ENCODE measurements at regions not wholly inside any gene's neighbourhood (a gene's known extent, or its start where the extent isn't known, plus 50 kb on each side); places are given as distances from the start of the nearest gene placed in this dataset.
A peak's percentile ranks its signal among the peaks of the same experiment; 100 is the strongest.

DNA sequence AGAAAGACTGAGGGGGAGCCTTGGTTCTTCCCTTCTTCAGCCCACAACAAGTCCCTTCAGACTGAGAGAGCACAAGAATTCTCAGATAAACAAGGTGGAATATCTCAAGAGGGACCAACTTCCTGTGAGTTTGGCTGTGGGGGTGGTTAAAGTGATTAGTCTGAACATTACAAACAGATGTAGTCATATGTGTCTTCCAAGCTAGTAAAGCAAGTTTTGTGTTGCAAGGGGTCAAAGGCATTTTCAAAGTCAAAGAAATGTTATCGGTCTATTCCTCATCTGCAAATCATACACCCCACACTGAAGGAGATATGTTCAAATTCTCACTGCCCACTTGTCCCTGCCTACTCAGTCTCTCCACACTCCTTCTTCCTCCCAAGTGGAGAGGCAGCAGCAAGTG is 242.5 kb downstream of the FAM43A start:
- Mint-ChIP-seq H3K9me3 (ENCODE audit: unreplicated experiment) (peaks cover 2% of the 10 kb centered on the region), H3K4me1 (ENCODE audit: low read depth, unreplicated experiment) (peaks cover 14% of the 10 kb centered on the region), H3K4me3 (ENCODE audit: unreplicated experiment) (no peak overlapping the region), H3K27ac (ENCODE audit: unreplicated experiment) (no peak overlapping the region), H3K27me3 (ENCODE audit: unreplicated experiment) (peaks cover 1% of the 10 kb centered on the region), H3K36me3 (ENCODE audit: unreplicated experiment) (peaks cover 4% of the 10 kb centered on the region)
- DNase-seq: no peak
- TF ChIP-seq, protein P1, sequence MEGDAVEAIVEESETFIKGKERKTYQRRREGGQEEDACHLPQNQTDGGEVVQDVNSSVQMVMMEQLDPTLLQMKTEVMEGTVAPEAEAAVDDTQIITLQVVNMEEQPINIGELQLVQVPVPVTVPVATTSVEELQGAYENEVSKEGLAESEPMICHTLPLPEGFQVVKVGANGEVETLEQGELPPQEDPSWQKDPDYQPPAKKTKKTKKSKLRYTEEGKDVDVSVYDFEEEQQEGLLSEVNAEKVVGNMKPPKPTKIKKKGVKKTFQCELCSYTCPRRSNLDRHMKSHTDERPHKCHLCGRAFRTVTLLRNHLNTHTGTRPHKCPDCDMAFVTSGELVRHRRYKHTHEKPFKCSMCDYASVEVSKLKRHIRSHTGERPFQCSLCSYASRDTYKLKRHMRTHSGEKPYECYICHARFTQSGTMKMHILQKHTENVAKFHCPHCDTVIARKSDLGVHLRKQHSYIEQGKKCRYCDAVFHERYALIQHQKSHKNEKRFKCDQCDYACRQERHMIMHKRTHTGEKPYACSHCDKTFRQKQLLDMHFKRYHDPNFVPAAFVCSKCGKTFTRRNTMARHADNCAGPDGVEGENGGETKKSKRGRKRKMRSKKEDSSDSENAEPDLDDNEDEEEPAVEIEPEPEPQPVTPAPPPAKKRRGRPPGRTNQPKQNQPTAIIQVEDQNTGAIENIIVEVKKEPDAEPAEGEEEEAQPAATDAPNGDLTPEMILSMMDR (IDR thresholded peaks at IDR 0.05; ENCODE audit: partially characterized antibody, unreplicated experiment): no peak

- Mint-ChIP-seq H3K9me3 (ENCODE audit: unreplicated experiment) (peaks cover 2% of the 10 kb centered on the region), H3K4me3 (ENCODE audit: unreplicated experiment) (no peak overlapping the region), H3K27me3 (ENCODE audit: unreplicated experiment) (peaks cover 1% of the 10 kb centered on the region), H3K36me3 (ENCODE audit: unreplicated experiment) (peaks cover 4% of the 10 kb centered on the region), H3K4me1 (ENCODE audit: low read depth, unreplicated experiment) (peaks cover 14% of the 10 kb centered on the region), H3K27ac (ENCODE audit: unreplicated experiment) (no peak overlapping the region)
- TF ChIP-seq, protein P1 (IDR thresholded peaks at IDR 0.05; ENCODE audit: partially characterized antibody, unreplicated experiment): peak; percentile 87
- peak; percentile 59 for DNase-seq
Observed at GRCh38 chr3:194928831-194929577, 243.3 kb downstream of the FAM43A start.

GRCh38 chr3:194929578-194929960 is 243.9 kb downstream of the FAM43A start:
- peaks cover 14% of the 10 kb centered on the region for H3K4me1 Mint-ChIP-seq (ENCODE audit: low read depth, unreplicated experiment)
- no peak overlapping the region for H3K4me3 Mint-ChIP-seq (ENCODE audit: unreplicated experiment)
- peaks cover 1% of the 10 kb centered on the region for H3K27me3 Mint-ChIP-seq (ENCODE audit: unreplicated experiment)
- peaks cover 2% of the 10 kb centered on the region for H3K9me3 Mint-ChIP-seq (ENCODE audit: unreplicated experiment)
- TF ChIP-seq, protein P1 (IDR thresholded peaks at IDR 0.05; ENCODE audit: partially characterized antibody, unreplicated experiment): peak; percentile 45
- peaks cover 4% of the 10 kb centered on the region for H3K36me3 Mint-ChIP-seq (ENCODE audit: unreplicated experiment)
- no peak for DNase-seq
- no peak overlapping the region for H3K27ac Mint-ChIP-seq (ENCODE audit: unreplicated experiment)

DNA sequence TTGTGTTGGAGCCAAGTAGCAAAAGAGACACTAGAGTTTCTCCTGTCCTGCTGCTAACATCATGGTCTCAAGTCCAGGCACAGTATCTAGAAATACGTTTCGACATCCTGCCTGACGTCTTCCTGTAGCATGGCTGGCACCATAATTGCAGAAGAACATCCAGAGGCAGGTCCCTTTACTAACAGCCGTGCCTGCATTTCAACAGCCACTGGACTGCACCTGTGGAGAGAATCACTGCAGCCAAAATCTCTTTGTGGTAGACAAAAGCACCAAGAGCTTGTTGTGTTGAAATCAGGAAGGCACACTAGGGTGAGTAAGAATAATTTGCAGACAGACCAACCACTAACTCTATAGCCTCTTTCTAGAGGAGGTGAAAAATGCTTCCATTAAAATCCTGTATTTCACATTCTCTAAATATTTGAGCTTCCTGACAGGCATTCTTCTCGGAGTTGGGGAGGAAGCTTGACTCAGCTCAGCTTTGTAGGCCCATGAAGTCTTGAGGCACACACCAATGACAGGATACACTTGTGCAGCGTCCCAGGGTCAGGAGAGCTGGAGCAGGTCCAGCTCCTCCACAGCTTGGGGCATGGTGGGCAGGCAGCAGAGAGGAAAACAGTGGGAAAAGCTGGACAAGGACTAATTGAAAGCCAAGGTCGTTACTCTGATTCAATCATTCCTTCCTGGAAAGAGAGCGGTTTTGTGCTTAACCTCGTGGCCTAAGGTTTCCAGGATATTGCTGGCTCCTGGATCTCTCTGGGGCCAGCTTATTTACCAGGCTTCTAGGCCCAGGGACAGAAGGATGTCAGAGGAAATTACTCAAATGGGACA is 244.9 kb downstream of the FAM43A start:
- no peak overlapping the region for H3K27ac Mint-ChIP-seq (ENCODE audit: unreplicated experiment)
- no peak overlapping the region for H3K4me3 Mint-ChIP-seq (ENCODE audit: unreplicated experiment)

More for the DNA sequence above, 244.9 kb downstream of the FAM43A start:
- peaks cover 12% of the 10 kb centered on the region for H3K4me1 Mint-ChIP-seq (ENCODE audit: low read depth, unreplicated experiment)
- no peak for DNase-seq
- H3K9me3 Mint-ChIP-seq (ENCODE audit: unreplicated experiment): peaks cover 2% of the 10 kb centered on the region
- TF ChIP-seq, protein P1 (IDR thresholded peaks at IDR 0.05; ENCODE audit: partially characterized antibody, unreplicated experiment): no peak
- H3K27me3 Mint-ChIP-seq (ENCODE audit: unreplicated experiment): peaks cover 1% of the 10 kb centered on the region
- H3K36me3 Mint-ChIP-seq (ENCODE audit: unreplicated experiment): peaks cover 4% of the 10 kb centered on the region

Data from glutamatergic neuron (in vitro differentiated cells).